ENCODE measurements at regions not wholly inside any gene's neighbourhood (a gene's known extent, or its start where the extent isn't known, plus 50 kb on each side); places are given as distances from the start of the nearest gene placed in this dataset.

DNA sequence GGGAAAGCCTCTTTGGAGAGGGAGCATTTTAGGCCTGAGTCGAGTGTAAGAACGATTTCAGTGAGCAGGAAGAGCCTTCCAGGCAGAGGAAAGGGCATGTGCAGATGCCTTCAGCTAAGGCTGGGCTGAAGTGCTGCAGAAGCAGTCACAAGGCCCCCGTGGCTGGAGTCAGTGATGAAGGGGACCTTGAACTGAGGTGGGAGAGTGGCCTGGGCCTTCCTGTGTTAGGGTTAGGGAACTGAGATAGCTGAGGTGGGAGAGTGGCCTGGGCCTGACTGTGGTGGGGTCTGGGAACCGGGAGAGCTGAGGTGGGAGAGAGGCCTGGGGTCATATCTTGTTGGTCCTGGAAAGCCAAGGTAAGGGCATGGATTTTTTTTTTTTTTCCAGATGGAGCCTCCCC, 50.9 kb upstream of the ETV3 start:
- Histone ChIP-seq H3K4me1 (ENCODE audit: control insufficient read depth, extremely low read depth, insufficient read depth, low read length) (no peaks in the 10 kb centered on the region), H2AFZ (ENCODE audit: low read depth, low read length) (no peak overlapping the region), H3K27me3 (ENCODE audit: control insufficient read depth in 2 of 2, insufficient read depth in 2 of 2, low read length in 2 of 2) (peaks cover 24 to 26% of the 10 kb centered on the region in 2 experiments), H4K20me1 (replicated peaks; ENCODE audit: control insufficient read depth, extremely low read depth, insufficient read depth, low read length) (no peaks in the 10 kb centered on the region), H3K79me2 (ENCODE audit: control insufficient read depth, insufficient read depth, low read length) (no peaks in the 10 kb centered on the region), H3K36me3 (ENCODE audit: control insufficient read depth in 2 of 2, extremely low read depth in 1 of 2, insufficient read depth in 2 of 2, low read length in 2 of 2) (no peaks in the 10 kb centered on the region), H3K9ac (replicated peaks; ENCODE audit: extremely low read depth, insufficient read depth, low read length) (no peak overlapping the region), H3K4me2 (ENCODE audit: insufficient read depth, low read length) (no peak overlapping the region), H3K27ac (ENCODE audit: insufficient read depth, low read depth, low read length) (no peak overlapping the region), H3K9me3 (replicated peaks; ENCODE audit: control insufficient read depth, insufficient read depth, low read length) (no peaks in the 10 kb centered on the region), H3K9me1 (replicated peaks; ENCODE audit: control insufficient read depth, extremely low read depth, insufficient read depth, low read length) (no peaks in the 10 kb centered on the region), H3K4me3 (replicated peaks in 1 of 3; ENCODE audit: insufficient read depth in 1 of 3, low read depth in 1 of 3, low read length in 3 of 3) (no peak overlapping the region)
- intact Hi-C loops (cut with micrococcal nuclease) (no loop called here), dilution Hi-C loops (cut with MboI; ENCODE audit: extremely low pct_ligation_motif_present, low sequenced_read_pairs) (no loop called here)
- no peak for TF ChIP-seq MYC (IDR thresholded peaks at IDR 0.05; ENCODE audit: low read depth, low read length)
- TF ChIP-seq POLR2AphosphoS5 (IDR thresholded peaks at IDR 0.05; ENCODE audit: insufficient read depth, low read depth, low read length) = no peak
- TF ChIP-seq EZH2 (IDR thresholded peaks at IDR 0.05; ENCODE audit: borderline replicate concordance, low read depth, low read length, severe bottlenecking) = no peak
- TF ChIP-seq, protein P1, sequence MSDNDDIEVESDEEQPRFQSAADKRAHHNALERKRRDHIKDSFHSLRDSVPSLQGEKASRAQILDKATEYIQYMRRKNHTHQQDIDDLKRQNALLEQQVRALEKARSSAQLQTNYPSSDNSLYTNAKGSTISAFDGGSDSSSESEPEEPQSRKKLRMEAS (IDR thresholded peaks at IDR 0.05; ENCODE audit: insufficient read depth, insufficient read length) = no peak
- CTCF ChIA-PET = interaction anchor here (0.8 to 2.3 kb wide), 3 partner anchors 12 to 316 kb away, joined by 3 to 9 read pairs (median 4); no protein-coding TSS in a partner anchor
- DNase-seq (ENCODE audit: low read depth, low spot score) (no peak), FAIRE-seq (no peak)
- no TSS peak for BruUV-seq (replicated peaks)
- POLR2A ChIA-PET = no interaction called here

All from endothelial cell of umbilical vein (primary cell).